HG03469 (cell line): ENCODE measurements at regions not wholly inside any gene's neighbourhood (a gene's known extent, or its start where the extent isn't known, plus 50 kb on each side); places are given as distances from the start of the nearest gene placed in this dataset.

Experiments used
- ATAC-seq: cut with Tn5 transposase; IDR thresholded peaks from one replicate; pipeline ENCODE4 v1.9.1; 2021; ENCODE audit warnings: mild to moderate bottlenecking, moderate library complexity, moderate number of reproducible peaks; ENCODE audit not compliant: unreplicated experiment

DNA sequence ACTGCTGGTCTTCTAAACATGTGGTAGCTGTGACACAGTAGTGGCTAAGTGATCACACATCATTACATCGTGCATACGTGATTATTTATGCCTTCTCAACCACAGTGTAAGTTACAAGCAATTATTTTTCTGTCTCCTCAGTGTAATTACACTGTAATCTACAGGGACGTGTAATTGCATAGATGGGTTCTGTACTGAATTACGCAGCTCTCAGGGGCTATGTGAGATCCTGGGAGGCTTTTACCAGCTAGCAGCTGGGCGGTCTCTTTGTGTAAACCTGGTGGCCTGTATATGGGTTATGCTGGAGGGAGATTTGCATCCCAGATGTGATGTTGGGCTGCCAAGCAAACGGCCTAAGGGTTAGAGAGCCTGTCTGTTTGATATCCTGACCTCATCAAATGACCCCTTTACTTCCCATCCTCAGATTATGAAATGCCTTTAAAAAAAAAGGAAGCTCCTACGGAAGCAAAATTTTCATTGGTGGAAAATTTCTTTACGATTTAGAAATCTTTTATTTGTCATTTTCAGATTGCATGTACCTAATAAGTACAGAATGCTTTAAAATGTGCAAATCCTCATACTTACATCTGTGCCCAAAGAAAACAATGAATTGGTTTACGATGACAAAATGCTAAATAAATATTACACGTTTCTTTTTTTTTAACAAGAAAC, 402.8 kb upstream of the JAG1 start:
- no peak for ATAC-seq

DNA sequence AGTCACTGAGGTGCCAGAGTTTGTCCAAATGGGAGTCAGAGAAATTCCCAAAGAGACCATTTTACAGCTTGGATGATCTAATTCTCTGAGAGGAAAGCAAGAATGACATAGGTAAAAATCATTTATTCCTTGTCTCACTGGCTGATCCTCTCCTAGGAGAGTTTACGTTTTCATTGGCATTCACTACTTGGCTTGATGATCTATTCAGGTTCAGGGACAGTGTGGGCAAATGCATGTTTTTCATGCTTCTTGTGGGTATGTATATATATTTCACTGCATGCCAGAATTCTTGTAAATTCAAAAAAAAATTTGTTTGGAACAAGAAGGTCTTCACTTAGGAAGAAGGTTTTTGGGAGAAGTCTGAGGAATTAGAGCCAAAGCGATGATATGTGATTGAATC, 403.4 kb upstream of the JAG1 start:
- no peak for ATAC-seq

DNA sequence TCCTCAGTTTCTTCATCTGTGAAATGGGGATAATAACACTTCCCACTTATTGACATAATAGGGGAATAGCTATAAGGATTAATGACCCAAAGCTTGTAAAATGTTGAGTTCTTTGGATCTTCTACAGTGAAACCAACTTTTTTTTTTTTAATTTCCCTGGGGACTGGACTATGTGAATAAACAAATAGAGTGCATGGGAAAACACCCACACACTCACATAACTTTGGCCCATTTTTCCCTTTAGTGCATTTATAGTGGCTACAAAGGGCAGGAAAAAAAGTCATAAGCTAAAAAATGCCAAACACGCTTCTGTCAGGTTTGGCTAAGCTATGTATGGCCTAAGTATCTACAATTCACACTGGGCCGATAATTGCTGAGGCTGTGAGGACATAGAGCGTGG, 406.2 kb upstream of the JAG1 start:
- no peak for ATAC-seq

DNA sequence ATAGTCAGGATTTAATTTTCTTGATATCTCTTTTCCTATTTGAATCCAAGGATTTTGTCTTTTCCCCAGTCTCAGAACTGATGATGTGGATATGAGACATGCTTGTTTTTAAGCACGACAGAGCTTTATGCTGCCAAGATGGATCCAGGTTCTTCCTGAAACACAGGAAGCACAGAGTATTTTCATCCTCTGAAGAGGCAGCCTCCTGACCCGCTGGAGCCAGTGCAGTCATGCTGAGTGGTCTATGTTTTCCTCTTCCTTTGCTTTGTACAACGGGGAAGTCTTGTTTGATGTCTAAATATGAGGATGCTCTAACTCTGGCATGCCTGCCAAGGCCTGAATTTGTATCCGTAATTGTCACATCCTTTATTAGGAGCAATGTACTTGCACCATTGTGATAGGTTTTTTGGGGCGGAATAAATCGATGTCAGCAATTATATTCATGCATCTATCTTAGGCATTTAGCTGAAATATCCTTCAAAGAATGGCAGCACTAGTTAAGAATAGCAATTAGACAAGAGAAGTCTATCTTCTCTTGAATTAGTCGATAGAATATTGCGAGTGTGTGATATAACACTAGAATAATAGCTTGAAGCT, 407.1 kb upstream of the JAG1 start:
- ATAC-seq = no peak

DNA sequence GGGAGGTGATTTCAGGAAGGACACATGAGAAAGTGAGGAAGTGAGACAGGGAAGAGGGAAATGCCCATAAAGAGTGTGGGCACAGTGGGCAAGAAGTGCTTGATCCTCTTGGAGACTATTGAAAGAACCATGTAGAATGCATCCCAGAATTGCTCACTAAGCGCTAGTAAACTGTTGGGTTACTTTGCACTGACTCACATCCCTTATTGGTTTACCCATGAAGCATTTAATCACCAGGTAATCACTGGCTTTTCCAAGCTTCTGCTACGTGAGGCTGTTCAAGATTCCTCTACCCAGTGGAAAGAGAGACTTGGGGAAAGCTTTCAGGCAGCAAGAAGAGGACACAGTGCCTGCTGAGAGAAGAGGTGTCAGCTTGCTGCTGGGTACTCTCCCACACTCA, 410.0 kb upstream of the JAG1 start:
- ATAC-seq = no peak

DNA sequence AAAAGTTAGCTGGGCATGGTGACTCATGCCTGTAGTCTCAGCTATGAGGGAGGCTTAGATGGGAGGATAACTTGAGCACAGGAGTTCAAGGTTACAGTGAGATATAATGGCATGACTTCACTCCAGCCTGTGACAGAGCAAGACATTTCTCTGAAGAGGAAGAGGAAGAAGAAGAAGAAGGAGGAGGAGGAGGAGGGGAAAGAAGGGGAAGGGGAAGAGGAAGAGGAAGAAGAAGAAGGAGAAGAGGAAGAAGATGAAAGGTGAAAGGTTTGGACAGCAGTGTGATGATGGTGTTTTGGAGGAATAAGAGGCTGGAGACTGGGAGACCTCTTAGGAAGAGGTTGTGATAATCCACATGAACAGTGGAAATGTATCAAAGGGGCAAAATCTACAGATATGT, 410.7 kb upstream of the JAG1 start:
- ATAC-seq = no peak

DNA sequence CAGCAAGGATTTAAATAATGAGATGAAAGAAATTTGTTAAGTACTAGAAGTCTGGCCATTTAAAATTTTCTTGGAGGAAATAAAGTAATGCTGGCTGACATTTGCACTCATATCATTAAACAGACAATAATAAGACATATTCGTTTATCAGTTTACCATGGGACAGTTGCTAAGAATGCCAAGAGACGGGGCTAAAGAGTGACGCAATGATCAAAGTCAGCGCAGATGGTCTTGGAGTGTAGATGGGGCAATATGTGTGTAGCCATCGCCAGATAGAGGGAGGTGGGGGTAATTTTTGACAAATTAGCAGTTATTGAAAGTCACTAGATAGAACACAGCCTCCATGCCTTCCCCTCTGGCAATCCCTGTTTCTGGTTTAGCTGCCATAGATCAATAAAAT, 413.2 kb upstream of the JAG1 start:
- ATAC-seq = no peak

DNA sequence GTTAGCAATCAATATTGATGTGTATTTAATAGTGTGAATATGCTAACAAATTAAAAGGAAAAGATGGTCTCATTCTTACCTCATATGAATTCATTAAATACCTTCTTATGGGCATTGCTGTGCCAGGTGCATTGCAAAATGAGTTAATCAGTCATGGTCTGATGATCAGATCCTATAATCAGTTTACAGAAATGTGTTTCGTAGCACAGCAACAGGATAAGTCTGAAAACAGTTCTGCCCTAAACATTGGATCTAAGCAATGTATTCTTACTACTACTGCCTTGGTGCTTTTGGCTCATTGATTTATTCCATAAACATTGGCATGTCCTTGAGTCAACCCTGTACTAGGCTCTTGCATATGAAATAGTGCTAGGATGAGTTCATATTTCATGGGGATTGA, 417.0 kb upstream of the JAG1 start:
- ATAC-seq = no peak

DNA sequence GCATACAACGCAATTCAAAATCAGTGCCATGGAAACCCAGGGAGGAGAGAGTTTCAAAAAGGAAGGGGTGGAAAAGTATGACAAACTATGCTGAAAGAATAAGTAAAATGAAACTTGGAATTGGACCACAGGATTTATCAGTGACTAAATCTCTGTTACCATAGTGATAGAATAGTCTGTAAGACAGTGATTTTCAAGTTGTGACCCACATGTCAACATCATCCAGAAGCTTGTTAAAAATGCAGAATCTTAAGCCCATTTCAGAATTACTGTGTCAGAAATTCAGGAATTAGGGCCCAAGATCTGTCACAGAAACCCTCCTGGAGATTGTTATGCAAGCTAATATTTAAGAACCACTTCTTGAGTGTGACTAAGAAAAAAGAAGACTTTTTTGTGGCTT, 417.7 kb upstream of the JAG1 start:
- no peak for ATAC-seq

DNA sequence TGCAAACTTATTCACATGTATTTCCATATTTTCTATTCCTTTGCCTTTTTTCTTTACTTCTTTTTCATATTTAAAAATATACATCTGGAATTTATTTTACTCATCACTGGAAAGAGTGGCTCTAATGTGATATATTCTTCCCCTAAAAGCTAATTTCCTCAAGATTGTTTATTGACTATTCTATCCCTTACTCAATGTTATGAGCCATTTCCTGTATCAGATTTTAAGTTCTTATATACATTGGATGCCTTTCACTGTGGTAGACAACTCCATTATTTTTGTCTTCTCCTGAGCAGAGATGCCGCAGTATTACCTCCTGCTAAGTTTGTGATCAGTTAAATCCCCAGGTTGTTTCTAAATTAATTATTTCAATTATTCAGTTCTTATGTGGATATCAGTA, 418.4 kb upstream of the JAG1 start:
- ATAC-seq = no peak

DNA sequence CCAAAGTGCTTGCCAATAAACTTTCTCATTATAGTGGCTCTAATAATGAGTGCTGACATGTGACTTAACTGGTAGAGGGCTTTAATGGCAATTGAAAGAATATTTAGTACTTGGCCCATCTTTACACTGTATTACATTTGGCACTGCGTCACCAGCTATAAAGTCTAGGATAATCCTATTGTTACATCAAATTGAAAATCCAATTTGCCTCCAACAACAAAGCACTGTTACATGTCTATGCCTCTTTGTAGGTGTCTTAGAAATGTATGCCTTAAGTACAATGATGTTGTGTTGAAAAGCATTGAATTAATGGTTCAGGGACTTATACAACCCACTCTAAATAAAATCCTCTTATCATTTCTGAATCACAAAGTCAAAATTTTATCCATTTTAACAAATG, 420.4 kb upstream of the JAG1 start:
- no peak for ATAC-seq

DNA sequence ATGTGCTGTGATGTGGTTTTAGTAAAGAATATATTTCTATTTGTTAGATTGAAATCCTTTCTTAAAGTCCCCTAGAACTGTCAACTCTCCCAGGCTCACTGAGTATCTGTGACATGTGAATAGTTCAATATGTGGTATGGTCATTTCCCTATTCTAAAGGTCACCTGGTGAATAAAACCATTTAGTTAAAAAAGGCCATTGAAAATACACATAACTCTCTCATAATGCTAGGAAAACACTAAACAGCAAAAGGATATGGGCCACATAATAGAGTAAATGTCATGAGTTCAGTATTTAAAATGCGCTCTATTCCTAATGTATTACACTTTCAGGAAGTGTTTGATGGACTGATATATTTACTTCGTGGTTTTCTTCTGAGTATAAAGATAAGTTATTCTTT, 420.9 kb upstream of the JAG1 start:
- ATAC-seq = no peak

DNA sequence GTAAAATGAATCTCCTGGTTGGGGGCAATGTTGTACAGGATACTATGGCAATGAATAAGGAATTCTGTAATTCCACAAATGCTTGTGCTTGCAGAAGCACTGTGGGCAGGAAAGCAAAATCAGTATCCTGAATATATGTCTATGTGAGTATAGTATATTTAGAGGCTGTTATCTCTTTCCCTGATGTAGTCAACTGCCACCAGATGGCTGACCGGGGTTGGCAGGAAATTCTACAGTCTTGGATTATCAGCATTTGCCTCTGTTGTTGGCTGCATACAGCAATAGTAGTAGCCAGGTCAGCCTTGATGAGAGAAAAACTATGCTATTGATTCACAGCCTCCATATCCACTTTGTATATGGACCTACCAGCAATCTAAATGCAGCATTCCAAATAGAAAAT, 425.1 kb upstream of the JAG1 start:
- no peak for ATAC-seq

DNA sequence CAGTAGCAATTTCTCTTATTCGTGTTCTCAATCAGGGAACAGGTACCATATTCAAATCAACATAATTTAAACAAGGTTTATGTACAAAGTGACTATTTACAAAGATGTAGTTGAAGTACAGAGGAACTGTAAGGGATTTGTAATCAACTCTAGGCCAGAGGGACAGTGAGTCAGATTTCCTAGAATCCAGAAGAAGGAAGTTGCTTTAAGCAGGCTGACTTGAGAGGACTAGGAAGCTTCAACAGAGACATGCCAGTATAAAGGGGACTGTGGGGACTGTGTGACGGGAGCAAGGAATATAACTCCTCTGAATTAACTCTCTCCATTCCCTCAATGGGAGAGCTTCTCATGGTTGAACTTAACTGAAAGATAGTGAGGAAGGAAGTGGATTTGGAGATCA, 427.4 kb upstream of the JAG1 start:
- ATAC-seq = no peak

DNA sequence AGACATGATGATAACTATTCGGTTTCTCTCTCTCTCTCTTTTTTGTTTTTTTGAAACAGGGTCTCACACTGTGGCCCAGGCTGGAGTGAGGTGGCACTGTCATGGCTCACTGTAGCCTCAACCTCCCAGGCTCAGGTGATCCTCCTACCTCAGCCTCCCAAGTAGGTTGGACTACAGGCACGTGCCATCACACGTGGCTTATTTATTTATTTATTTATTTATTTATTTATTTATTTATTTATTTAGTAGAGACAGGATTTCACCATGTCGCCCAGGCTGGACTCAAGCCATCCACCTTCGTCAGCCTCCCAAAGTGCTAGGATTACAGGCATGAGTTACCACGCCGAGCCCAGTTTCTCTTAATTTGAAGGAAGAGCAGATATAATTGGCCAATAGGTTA, 427.9 kb upstream of the JAG1 start:
- no peak for ATAC-seq

DNA sequence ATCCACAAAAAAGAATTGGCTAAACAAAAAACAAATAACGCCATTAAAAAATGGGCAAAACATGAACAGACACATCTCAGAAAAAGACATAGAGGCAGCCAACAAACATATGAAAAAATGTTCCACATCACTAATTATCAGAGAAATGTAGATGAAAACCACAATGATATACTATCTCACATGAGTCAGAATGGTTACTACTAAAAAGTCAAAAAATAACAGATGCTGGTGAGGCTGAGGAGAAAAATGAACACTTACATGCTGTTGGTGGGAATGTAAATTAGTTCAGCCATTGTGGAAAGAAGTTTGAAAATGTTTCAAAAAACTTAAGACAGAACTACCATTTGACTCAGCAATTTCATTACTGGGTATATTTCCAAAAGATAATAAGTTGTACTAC, 430.1 kb upstream of the JAG1 start:
- no peak for ATAC-seq

DNA sequence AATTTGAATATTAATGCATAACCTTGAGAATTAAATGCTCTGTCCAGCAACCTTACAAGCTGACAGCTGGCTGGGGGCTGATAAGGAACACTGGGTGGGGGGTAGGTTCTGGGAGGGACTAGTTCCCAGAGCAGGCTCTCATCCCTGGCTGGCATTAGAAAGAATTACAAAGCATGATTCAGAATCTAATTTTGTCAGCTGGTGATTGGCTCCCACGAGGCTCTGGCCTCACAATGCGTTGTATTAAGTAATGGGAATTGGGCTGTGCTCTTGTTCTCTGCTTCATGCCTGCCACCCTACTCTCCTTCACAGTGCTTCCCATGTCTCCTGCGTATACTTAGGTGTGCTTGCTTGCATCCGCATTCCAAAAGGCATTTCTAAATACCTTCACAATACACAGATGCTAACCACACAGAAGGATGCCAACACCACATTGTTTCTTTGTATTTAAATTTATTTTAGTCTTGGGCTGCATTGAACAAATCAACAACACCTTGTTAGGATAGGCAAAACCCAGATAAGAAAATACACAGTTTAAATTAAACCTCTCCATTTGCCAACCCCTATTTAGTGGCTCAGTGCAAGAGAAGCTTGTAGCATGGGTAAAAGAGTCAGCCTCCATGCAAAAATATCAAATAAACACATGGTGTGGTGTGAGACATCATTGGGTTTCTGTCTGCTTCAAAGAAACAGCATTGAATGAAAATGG, 434.5 kb upstream of the JAG1 start:
- ATAC-seq = no peak

DNA sequence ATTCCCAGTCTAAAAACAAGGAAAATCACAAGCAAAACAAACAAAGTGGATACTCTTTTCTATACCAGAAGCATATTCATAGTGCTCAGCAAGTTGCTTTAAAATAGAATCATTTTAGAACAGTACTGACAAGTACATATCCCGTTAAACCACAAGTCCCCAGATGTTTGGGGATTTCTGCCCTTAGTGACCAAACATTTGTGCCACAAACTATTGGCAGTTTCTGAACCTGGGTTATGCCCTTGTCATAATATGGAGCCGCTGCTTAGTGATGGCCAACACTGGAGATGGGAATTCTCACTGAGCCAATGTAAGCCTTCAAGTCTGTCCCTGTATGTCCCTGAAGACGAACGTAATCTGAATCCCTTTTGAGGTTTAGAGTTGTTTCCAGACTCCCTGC, 436.7 kb upstream of the JAG1 start:
- no peak for ATAC-seq

DNA sequence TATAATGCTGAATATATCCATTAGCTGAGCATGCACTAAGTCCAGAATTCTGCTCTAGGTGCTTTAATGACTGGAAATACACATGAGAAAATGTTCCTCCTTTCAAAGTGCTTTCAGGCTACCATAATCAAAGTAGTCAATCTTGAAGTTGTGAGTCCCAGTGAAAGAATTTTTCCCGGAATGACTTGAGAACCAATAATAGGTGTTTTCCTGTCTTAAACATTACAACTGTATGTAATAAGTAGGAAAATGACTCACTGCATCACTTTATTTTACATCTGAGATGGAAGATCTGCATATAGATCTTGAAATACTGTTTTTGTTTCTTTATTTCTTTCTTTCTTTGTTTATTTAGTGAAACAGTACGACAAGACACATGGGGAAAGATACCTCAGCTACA, 437.4 kb upstream of the JAG1 start:
- no peak for ATAC-seq

DNA sequence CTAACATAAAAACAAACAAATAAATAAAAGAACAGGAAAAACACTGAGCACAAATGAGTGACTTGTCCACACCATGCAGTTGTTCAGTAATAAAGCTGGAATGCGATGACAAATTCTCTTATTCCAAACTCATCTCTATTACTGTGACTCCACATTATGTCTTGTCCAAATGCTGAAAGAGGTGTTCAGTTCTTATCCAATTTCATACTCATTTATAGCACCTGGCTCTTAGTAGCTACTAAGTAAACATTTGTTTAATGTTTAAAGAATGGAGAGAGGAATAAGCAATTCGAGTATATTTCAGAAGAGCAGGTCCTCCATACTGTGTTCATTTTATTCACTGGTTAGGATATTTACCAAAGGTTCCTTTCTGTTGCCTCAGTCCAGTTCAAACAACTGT, 439.0 kb upstream of the JAG1 start:
- ATAC-seq = no peak

DNA sequence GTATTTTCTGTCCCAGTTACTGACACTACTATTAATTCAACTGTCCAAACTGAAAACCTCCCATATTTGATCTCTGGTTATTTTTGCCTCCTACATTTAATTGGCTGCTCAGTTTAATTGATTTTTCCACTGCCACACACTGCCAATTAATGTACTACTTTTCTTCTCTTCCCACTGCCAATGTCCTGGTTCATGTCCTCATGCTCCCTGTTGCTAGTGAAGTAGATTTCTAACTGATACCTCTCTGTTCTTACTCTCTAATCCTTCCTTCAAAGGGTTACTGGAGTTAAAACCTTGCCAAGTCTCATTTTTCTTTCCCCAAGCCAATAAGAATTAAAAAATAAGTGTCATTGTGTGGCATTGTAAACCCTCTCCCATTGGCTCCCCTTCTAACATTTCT, 440.6 kb upstream of the JAG1 start:
- no peak for ATAC-seq

DNA sequence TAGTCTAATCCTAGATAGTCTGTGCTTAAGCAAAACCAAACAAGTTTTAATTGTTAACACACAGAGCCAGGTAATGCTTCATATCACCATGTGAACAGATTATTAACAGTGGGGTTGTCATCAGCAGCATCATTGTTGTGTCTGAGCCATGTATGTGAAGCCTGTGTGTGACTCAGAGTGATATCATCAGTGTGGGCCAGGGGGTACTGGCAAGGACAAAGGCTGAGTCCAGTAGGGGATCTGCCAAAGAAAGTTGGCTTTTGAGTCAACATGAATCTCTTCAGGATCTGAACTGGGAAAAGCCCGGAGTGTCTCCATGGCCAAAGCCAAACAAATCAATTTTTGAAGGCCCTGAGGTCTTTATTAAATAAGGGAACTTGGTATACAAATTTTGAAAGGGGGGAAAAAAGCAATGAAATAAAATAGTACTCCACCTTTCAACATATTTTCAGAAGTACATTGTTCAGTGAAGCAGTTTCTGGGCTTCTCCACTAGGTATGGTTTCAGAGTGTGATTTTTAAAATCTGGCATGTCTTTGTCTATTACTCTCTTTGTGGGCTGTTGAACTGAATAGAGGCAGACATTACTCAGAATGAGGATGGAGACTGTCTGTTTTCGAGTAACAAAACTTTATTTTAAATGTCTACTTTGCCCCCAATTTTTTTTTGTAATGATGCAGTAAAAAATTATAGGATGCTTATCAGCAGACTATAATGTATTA, 444.2 kb upstream of the JAG1 start:
- ATAC-seq = no peak
